ENCODE measurements at regions not wholly inside any gene's neighbourhood (a gene's known extent, or its start where the extent isn't known, plus 50 kb on each side); places are given as distances from the start of the nearest gene placed in this dataset.
"Not testable (repeated sequence)": the region's sequence is repeated elsewhere in the genome, so short reads cannot be mapped to it uniquely, and the experiment has no call there.

GRCh38 chr3:176147251-176147650 is 1050.0 kb downstream of the TBL1XR1 start:
- Mint-ChIP-seq H3K9me3 (no peaks in the 10 kb centered on the region), H3K27me3 (no peaks in the 10 kb centered on the region), H3K27ac (no peak overlapping the region), H3K36me3 (ENCODE audit: low read depth) (no peaks in the 10 kb centered on the region), H3K4me1 (ENCODE audit: low read depth) (no peaks in the 10 kb centered on the region), H3K4me3 (no peak overlapping the region)
- DNase-seq = no peak

- H3K9me3 Mint-ChIP-seq = peaks cover 6% of the 10 kb centered on the region
- no peaks in the 10 kb centered on the region for H3K4me1 Mint-ChIP-seq (ENCODE audit: low read depth)
- H3K27ac Mint-ChIP-seq = no peak overlapping the region
- H3K36me3 Mint-ChIP-seq (ENCODE audit: low read depth) = no peaks in the 10 kb centered on the region
- H3K4me3 Mint-ChIP-seq = no peak overlapping the region
- DNase-seq = no peak
- no peaks in the 10 kb centered on the region for H3K27me3 Mint-ChIP-seq
Measured at GRCh38 chr3:176141837-176142236, 1055.4 kb downstream of the TBL1XR1 start.

GRCh38 chr3:176120507-176120906 is 1076.8 kb downstream of the TBL1XR1 start:
- Mint-ChIP-seq H3K27ac (no peak overlapping the region), H3K36me3 (ENCODE audit: low read depth) (no peaks in the 10 kb centered on the region), H3K4me3 (no peak overlapping the region), H3K27me3 (no peaks in the 10 kb centered on the region), H3K9me3 (peaks cover 9% of the 10 kb centered on the region), H3K4me1 (ENCODE audit: low read depth) (no peaks in the 10 kb centered on the region)
- DNase-seq = no peak

DNA sequence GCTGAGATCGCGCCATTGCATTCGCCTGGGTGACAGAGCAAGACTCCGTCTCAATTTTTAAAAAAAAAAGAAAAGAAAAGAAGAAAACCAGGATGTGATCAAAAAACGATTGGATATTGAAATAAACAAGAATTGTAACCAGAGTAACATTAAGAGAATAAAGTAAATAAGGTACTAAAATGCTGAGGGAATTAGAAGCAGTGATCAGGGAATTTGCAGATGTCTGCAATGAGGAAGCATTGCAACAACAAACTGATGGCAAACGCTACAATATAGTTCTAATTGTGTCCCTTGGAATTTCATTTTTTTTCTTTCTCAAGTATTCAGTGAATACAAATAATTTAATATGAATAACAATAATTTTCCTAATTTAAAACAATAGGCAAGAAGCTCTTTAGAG is 1077.5 kb downstream of the TBL1XR1 start:
- no peaks in the 10 kb centered on the region for H3K4me1 Mint-ChIP-seq (ENCODE audit: low read depth)
- DNase-seq = no peak
- H3K4me3 Mint-ChIP-seq = no peak overlapping the region
- peaks cover 9% of the 10 kb centered on the region for H3K9me3 Mint-ChIP-seq
- H3K27me3 Mint-ChIP-seq = no peaks in the 10 kb centered on the region
- no peak overlapping the region for H3K27ac Mint-ChIP-seq
- no peaks in the 10 kb centered on the region for H3K36me3 Mint-ChIP-seq (ENCODE audit: low read depth)

GRCh38 chr3:176106380-176106779 is 1090.9 kb downstream of the TBL1XR1 start:
- Mint-ChIP-seq H3K27ac (no peak overlapping the region), H3K9me3 (peaks cover 2% of the 10 kb centered on the region), H3K27me3 (no peaks in the 10 kb centered on the region), H3K4me1 (ENCODE audit: low read depth) (no peaks in the 10 kb centered on the region), H3K36me3 (ENCODE audit: low read depth) (no peaks in the 10 kb centered on the region), H3K4me3 (no peak overlapping the region)
- no peak for DNase-seq

GRCh38 chr3:176097027-176097426 is 1100.3 kb downstream of the TBL1XR1 start:
- Mint-ChIP-seq H3K36me3 (ENCODE audit: low read depth) (no peaks in the 10 kb centered on the region), H3K4me3 (no peak overlapping the region)
- no peak for DNase-seq

DNA sequence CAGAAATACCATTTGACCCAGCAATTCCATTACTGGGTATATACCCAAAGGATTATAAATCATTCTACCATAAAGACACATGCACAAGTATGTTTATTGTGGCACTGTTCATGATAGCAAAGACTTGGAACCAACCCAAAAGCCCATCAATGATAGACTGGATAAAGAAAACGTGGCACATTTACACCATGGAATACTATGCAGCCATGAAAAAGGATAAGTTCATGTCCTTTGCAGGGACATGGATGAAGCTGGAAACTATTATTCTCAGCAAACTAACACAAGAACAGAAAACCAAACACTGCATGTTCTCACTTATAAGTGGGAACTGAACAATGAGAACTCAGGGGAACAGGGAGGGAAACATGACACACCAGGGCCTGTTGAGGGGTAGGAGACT is 1103.4 kb downstream of the TBL1XR1 start:
- not testable (repeated sequence) for H3K27ac Mint-ChIP-seq; H3K9me3 Mint-ChIP-seq; H3K27me3 Mint-ChIP-seq; H3K4me1 Mint-ChIP-seq (ENCODE audit: low read depth); H3K4me3 Mint-ChIP-seq; H3K36me3 Mint-ChIP-seq (ENCODE audit: low read depth); DNase-seq

More at GRCh38 chr3:176097027-176097426, 1100.3 kb downstream of the TBL1XR1 start:
- Mint-ChIP-seq H3K27me3 (no peaks in the 10 kb centered on the region), H3K9me3 (peaks cover 7% of the 10 kb centered on the region), H3K27ac (no peak overlapping the region), H3K4me1 (ENCODE audit: low read depth) (no peaks in the 10 kb centered on the region)

DNA sequence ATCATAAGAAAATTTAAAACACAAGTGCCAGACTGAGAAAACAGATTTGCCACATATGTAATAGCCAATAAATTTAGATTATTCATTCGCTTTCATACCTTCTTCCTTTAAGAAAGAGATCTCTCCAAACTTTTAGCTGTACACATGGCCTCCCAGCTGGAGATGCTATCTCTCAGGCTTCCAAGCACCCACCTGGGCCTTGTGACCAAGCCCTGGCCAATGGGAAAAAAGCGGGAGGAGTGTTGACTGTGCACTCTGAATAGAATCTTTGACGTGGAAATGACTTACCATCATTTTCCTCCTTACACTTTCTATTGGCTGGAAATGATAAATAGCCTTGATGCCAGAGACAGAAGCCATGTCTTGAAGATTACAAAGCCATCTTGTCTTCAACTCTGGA is 1106.6 kb downstream of the TBL1XR1 start:
- peaks cover 10% of the 10 kb centered on the region for H3K9me3 Mint-ChIP-seq
- H3K27me3 Mint-ChIP-seq = no peaks in the 10 kb centered on the region
- H3K36me3 Mint-ChIP-seq (ENCODE audit: low read depth) = no peaks in the 10 kb centered on the region
- no peak for DNase-seq
- no peaks in the 10 kb centered on the region for H3K4me1 Mint-ChIP-seq (ENCODE audit: low read depth)
- no peak overlapping the region for H3K27ac Mint-ChIP-seq
- H3K4me3 Mint-ChIP-seq = no peak overlapping the region

DNA sequence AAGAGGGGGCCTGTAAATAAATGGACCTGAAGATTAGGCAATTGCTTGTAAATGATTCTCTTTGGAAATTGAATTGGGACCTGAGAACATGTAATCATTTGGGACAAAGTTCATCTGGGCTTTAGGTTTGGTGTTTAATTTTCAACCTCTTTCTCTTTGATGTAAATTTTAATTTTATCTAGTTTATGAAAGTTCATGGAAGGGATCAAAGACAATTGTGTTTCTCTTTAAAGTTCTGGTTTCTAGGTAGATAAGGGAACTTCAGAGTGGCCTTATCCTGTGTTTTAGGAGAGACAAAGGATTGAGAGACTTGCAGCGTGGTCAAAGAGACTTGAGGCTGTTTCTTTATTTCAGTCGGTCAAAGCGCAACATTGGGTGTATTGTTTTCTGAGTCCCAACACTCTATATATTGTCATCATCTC is 1108.3 kb downstream of the TBL1XR1 start:
- no peaks in the 10 kb centered on the region for H3K27me3 Mint-ChIP-seq
- no peak overlapping the region for H3K27ac Mint-ChIP-seq
- H3K4me1 Mint-ChIP-seq (ENCODE audit: low read depth) = no peaks in the 10 kb centered on the region
- H3K36me3 Mint-ChIP-seq (ENCODE audit: low read depth) = no peaks in the 10 kb centered on the region
- no peak overlapping the region for H3K4me3 Mint-ChIP-seq
- no peak for DNase-seq
- H3K9me3 Mint-ChIP-seq = peaks cover 8% of the 10 kb centered on the region

- no peak for DNase-seq
- H3K9me3 Mint-ChIP-seq = peaks cover 6% of the 10 kb centered on the region
- H3K36me3 Mint-ChIP-seq (ENCODE audit: low read depth) = no peaks in the 10 kb centered on the region
- H3K27ac Mint-ChIP-seq = no peak overlapping the region
- H3K4me1 Mint-ChIP-seq (ENCODE audit: low read depth) = no peaks in the 10 kb centered on the region
- no peak overlapping the region for H3K4me3 Mint-ChIP-seq
- no peaks in the 10 kb centered on the region for H3K27me3 Mint-ChIP-seq
Measured at GRCh38 chr3:176087066-176087697, 1110.1 kb downstream of the TBL1XR1 start.

GRCh38 chr3:176079785-176080184 is 1117.5 kb downstream of the TBL1XR1 start:
- Mint-ChIP-seq H3K9me3 (peaks cover 8% of the 10 kb centered on the region), H3K4me1 (ENCODE audit: low read depth) (no peaks in the 10 kb centered on the region), H3K27ac (no peak overlapping the region), H3K36me3 (ENCODE audit: low read depth) (no peaks in the 10 kb centered on the region), H3K4me3 (no peak overlapping the region), H3K27me3 (no peaks in the 10 kb centered on the region)
- no peak for DNase-seq

- H3K27me3 Mint-ChIP-seq = no peaks in the 10 kb centered on the region
Measured at GRCh38 chr3:176078906-176079305, 1118.4 kb downstream of the TBL1XR1 start.

DNA sequence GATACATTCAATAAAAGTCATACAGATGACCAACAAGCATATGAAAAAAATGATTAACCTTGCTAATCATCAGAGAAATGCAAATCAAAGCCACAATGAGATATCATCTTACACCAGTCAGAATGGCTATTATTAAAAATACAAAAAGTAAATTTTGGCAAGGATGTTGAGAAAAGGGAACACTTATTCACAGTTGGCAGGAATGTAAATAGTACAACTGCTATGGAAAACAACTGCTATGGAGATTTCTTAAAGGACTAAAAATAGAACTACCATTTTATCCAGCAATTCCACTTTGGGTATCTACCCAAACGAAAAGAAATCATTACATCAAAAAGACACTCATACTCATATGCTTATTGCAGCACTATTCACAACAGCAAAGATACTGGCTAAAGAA is 1121.8 kb downstream of the TBL1XR1 start:
- H3K27me3 Mint-ChIP-seq = no peaks in the 10 kb centered on the region
- peaks cover 11% of the 10 kb centered on the region for H3K9me3 Mint-ChIP-seq
- no peaks in the 10 kb centered on the region for H3K4me1 Mint-ChIP-seq (ENCODE audit: low read depth)
- H3K4me3 Mint-ChIP-seq = no peak overlapping the region
- DNase-seq = no peak
- H3K36me3 Mint-ChIP-seq (ENCODE audit: low read depth) = no peaks in the 10 kb centered on the region
- no peak overlapping the region for H3K27ac Mint-ChIP-seq

More at GRCh38 chr3:176078906-176079305, 1118.4 kb downstream of the TBL1XR1 start:
- H3K27ac Mint-ChIP-seq = no peak overlapping the region
- no peak overlapping the region for H3K4me3 Mint-ChIP-seq
- H3K9me3 Mint-ChIP-seq = peaks cover 11% of the 10 kb centered on the region
- no peak for DNase-seq
- no peaks in the 10 kb centered on the region for H3K36me3 Mint-ChIP-seq (ENCODE audit: low read depth)
- H3K4me1 Mint-ChIP-seq (ENCODE audit: low read depth) = no peaks in the 10 kb centered on the region

DNA sequence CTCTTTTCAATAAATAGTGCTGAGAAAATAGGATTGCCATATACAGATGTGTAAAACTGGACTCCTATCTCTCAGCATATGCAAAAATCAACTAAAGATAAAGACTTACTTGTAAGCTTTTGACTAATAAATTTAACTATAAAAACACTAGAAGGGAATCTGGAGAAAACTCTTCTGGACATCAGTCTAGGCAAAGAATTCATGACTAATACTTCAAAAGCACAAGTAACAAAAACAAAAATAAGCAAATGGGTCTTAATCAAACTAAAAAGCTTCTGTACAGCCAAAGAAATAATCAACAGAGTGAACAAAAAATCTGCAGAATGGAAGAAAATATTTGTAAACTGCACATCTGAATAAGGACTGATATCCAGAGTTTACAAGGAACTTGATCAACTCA is 1122.2 kb downstream of the TBL1XR1 start:
- Mint-ChIP-seq H3K4me1 (ENCODE audit: low read depth) (no peaks in the 10 kb centered on the region), H3K36me3 (ENCODE audit: low read depth) (no peaks in the 10 kb centered on the region), H3K4me3 (no peak overlapping the region), H3K9me3 (peaks cover 11% of the 10 kb centered on the region), H3K27ac (no peak overlapping the region), H3K27me3 (no peaks in the 10 kb centered on the region)
- DNase-seq = no peak

GRCh38 chr3:176074096-176074495 is 1123.2 kb downstream of the TBL1XR1 start:
- DNase-seq = no peak
- no peaks in the 10 kb centered on the region for H3K27me3 Mint-ChIP-seq
- H3K27ac Mint-ChIP-seq = no peak overlapping the region
- H3K4me1 Mint-ChIP-seq (ENCODE audit: low read depth) = no peaks in the 10 kb centered on the region
- H3K36me3 Mint-ChIP-seq (ENCODE audit: low read depth) = no peaks in the 10 kb centered on the region
- H3K9me3 Mint-ChIP-seq = peaks cover 11% of the 10 kb centered on the region
- no peak overlapping the region for H3K4me3 Mint-ChIP-seq

GRCh38 chr3:176071943-176072342 is 1125.3 kb downstream of the TBL1XR1 start:
- no peak for DNase-seq
- Mint-ChIP-seq H3K4me1 (ENCODE audit: low read depth) (no peaks in the 10 kb centered on the region), H3K36me3 (ENCODE audit: low read depth) (no peaks in the 10 kb centered on the region), H3K27me3 (no peaks in the 10 kb centered on the region), H3K4me3 (no peak overlapping the region), H3K27ac (no peak overlapping the region), H3K9me3 (peaks cover 7% of the 10 kb centered on the region)
